ENCODE measurements at regions not wholly inside any gene's neighbourhood (a gene's known extent, or its start where the extent isn't known, plus 50 kb on each side); places are given as distances from the start of the nearest gene placed in this dataset.

GRCh38 chr4:134762053-134762452, 560.5 kb upstream of the PABPC4L start:
- TF ChIP-seq EZH2 (IDR thresholded peaks at IDR 0.05; ENCODE audit: insufficient read depth, poor library complexity, severe bottlenecking) (no peak), EZH2phosphoT487 (IDR thresholded peaks at IDR 0.05; ENCODE audit: insufficient read depth, low read depth) (no peak)

Measured in GM23248 (cell line).